ENCODE measurements at regions not wholly inside any gene's neighbourhood (a gene's known extent, or its start where the extent isn't known, plus 50 kb on each side); places are given as distances from the start of the nearest gene placed in this dataset.

DNA sequence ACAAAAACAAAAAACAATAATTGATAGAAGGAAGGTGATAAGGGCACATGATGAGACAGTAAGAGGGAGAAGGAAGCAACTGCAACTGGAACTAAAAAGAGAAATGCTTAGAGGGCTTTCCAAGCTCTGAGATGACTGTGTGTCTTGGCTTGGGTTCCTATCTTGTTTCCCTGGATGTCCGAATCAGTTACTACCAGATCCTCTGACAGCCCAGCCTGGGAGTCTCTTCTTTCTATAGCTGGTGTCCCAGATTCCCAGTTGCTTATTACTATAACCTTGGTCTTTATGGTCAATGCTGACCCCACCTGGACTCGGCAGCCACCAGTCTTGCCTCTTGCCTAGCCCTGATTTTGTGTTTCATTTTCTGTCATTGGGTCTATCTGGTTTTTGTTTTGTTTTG, 116.4 kb downstream of the RFC3 start:
- FAIRE-seq (no peak), DNase-seq (ENCODE audit: low read depth, low spot score) (no peak)
- no peaks in the 10 kb centered on the region for H3K79me2 ChIP-seq (ENCODE audit: control insufficient read depth, insufficient read depth, low read length)
- dilution Hi-C loops (cut with MboI; ENCODE audit: extremely low pct_ligation_motif_present, low sequenced_read_pairs) (no loop called here), intact Hi-C loops (cut with micrococcal nuclease) (loop anchor here (5.0 kb wide), 1 partner anchor 57 kb away; no protein-coding TSS in a partner anchor)
- H3K9ac ChIP-seq (replicated peaks; ENCODE audit: extremely low read depth, insufficient read depth, low read length): no peak overlapping the region
- CTCF ChIA-PET: interaction anchor here (1.8 to 5.5 kb wide), 3 partner anchors 142 to 1229 kb away, joined by 5 to 53 read pairs (median 31); no protein-coding TSS in a partner anchor
- H3K9me3 ChIP-seq (replicated peaks; ENCODE audit: control insufficient read depth, insufficient read depth, low read length): no peaks in the 10 kb centered on the region
- no peaks in the 10 kb centered on the region for H4K20me1 ChIP-seq (replicated peaks; ENCODE audit: control insufficient read depth, extremely low read depth, insufficient read depth, low read length)
- H3K27ac ChIP-seq (ENCODE audit: insufficient read depth, low read depth, low read length): no peak overlapping the region
- no peak overlapping the region for H3K4me3 ChIP-seq (replicated peaks in 1 of 3; ENCODE audit: insufficient read depth in 1 of 3, low read depth in 1 of 3, low read length in 3 of 3)
- no peak overlapping the region for H2AFZ ChIP-seq (ENCODE audit: low read depth, low read length)
- no TSS peak for BruUV-seq (replicated peaks)
- H3K4me1 ChIP-seq (ENCODE audit: control insufficient read depth, extremely low read depth, insufficient read depth, low read length): no peaks in the 10 kb centered on the region
- POLR2A ChIA-PET: no interaction called here
- no peak for TF ChIP-seq FOS (IDR thresholded peaks at IDR 0.05; ENCODE audit: borderline replicate concordance, insufficient read depth, low read length)
- TF ChIP-seq JUN (IDR thresholded peaks at IDR 0.05; ENCODE audit: borderline replicate concordance, insufficient read depth, insufficient read length, low read depth): no peak
- TF ChIP-seq EZH2 (IDR thresholded peaks at IDR 0.05; ENCODE audit: borderline replicate concordance, low read depth, low read length, severe bottlenecking): no peak
- TF ChIP-seq, protein P1, sequence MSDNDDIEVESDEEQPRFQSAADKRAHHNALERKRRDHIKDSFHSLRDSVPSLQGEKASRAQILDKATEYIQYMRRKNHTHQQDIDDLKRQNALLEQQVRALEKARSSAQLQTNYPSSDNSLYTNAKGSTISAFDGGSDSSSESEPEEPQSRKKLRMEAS (IDR thresholded peaks at IDR 0.05; ENCODE audit: insufficient read depth, insufficient read length): no peak
- no peak for TF ChIP-seq POLR2A (IDR thresholded peaks at IDR 0.05; ENCODE audit: low read depth, low read length)
- TF ChIP-seq POLR2AphosphoS5 (IDR thresholded peaks at IDR 0.05; ENCODE audit: insufficient read depth, low read depth, low read length): no peak
- no peak for TF ChIP-seq GATA2 (IDR thresholded peaks at IDR 0.05; ENCODE audit: insufficient read depth, insufficient read length, low read depth, low read length)
- TF ChIP-seq, protein P2, sequence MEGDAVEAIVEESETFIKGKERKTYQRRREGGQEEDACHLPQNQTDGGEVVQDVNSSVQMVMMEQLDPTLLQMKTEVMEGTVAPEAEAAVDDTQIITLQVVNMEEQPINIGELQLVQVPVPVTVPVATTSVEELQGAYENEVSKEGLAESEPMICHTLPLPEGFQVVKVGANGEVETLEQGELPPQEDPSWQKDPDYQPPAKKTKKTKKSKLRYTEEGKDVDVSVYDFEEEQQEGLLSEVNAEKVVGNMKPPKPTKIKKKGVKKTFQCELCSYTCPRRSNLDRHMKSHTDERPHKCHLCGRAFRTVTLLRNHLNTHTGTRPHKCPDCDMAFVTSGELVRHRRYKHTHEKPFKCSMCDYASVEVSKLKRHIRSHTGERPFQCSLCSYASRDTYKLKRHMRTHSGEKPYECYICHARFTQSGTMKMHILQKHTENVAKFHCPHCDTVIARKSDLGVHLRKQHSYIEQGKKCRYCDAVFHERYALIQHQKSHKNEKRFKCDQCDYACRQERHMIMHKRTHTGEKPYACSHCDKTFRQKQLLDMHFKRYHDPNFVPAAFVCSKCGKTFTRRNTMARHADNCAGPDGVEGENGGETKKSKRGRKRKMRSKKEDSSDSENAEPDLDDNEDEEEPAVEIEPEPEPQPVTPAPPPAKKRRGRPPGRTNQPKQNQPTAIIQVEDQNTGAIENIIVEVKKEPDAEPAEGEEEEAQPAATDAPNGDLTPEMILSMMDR (IDR thresholded peaks at IDR 0.05; ENCODE audit: extremely low read depth in 1 of 2, insufficient read depth in 1 of 2, low read depth in 1 of 2, low read length in 2 of 2): no peak
- TF ChIP-seq MYC (IDR thresholded peaks at IDR 0.05; ENCODE audit: low read depth, low read length): no peak
- H3K9me1 ChIP-seq (replicated peaks; ENCODE audit: control insufficient read depth, extremely low read depth, insufficient read depth, low read length): no peaks in the 10 kb centered on the region
- H3K4me2 ChIP-seq (ENCODE audit: insufficient read depth, low read length): no peak overlapping the region
- no peaks in the 10 kb centered on the region for H3K27me3 ChIP-seq (ENCODE audit: control insufficient read depth in 2 of 2, insufficient read depth in 2 of 2, low read length in 2 of 2)
- H3K36me3 ChIP-seq (ENCODE audit: control insufficient read depth in 2 of 2, extremely low read depth in 1 of 2, insufficient read depth in 2 of 2, low read length in 2 of 2): no peaks in the 10 kb centered on the region
